SK-N-MC (cell line): ENCODE measurements at regions not wholly inside any gene's neighbourhood (a gene's known extent, or its start where the extent isn't known, plus 50 kb on each side); places are given as distances from the start of the nearest gene placed in this dataset.

ENCODE experiments used
- DNase-seq: peaks from one replicate; pipeline ENCODE4 v3.0.0-alpha.2; 2011; ENCODE audit warnings: low read depth, low spot score
- H3K27ac ChIP-seq: fragments of 200-600 bp; sonication (generic); 2 replicates; pipeline ENCODE4 v1.5.1; 2016; ENCODE audit warnings: mixed run types
- H3K36me3 ChIP-seq: fragments of 200-600 bp; sonication (generic); 2 replicates; pipeline ENCODE4 v1.6.1; 2017; ENCODE audit warnings: antibody characterized with exemption, low read length, mixed read lengths; ENCODE audit not compliant: insufficient read depth
- H3K4me3 ChIP-seq: fragments of 200-600 bp; sonication (generic); 2 replicates; pipeline ENCODE4 v1.5.1; 2016
- H3K9ac ChIP-seq: fragments of 200-600 bp; sonication (generic); 2 replicates; pipeline ENCODE4 v1.8.0; 2017; ENCODE audit warnings: mixed run types, mixed read lengths; ENCODE audit not compliant: insufficient read length
- H3K9me3 ChIP-seq: fragments of 200-600 bp; sonication (generic); 2 replicates; pipeline ENCODE4 v1.6.1; 2017; ENCODE audit warnings: low read depth, mild to moderate bottlenecking, antibody characterized with exemption, low read length, moderate library complexity, mixed read lengths
- EZH2 ChIP-seq: fragments of 200-600 bp; sonication (generic); IDR thresholded peaks from one replicate; pipeline ENCODE4 v1.6.1; 2017; ENCODE audit warnings: antibody characterized with exemption
- FOXP2 ChIP-seq: optimal IDR thresholded peaks from 2 replicates; pipeline ENCODE3; 2011; ENCODE audit warnings: mild to moderate bottlenecking, moderate library complexity; ENCODE audit not compliant: insufficient read depth; ENCODE audit errors: extremely low read length, control extremely low read depth
- POLR2AphosphoS5 ChIP-seq: IDR thresholded peaks from 2 replicates; pipeline ENCODE4 v1.6.1; 2012; ENCODE audit warnings: mild to moderate bottlenecking, low read depth, low read length, borderline replicate concordance

- H3K4me3 ChIP-seq, result no peak overlapping the region
- TF ChIP-seq EZH2 (no peak), FOXP2 (no peak), POLR2AphosphoS5 (no peak)
- no peak for DNase-seq
Measured at GRCh38 chr11:127590314-127590713, 589.7 kb upstream of the KIRREL3 start.

GRCh38 chr11:127588431-127588830 is 587.9 kb upstream of the KIRREL3 start:
- TF ChIP-seq FOXP2, result no peak
- no peak for TF ChIP-seq EZH2
- TF ChIP-seq POLR2AphosphoS5, result no peak
- DNase-seq, result no peak
- no peaks in the 10 kb centered on the region for H3K9me3 ChIP-seq
- no peaks in the 10 kb centered on the region for H3K36me3 ChIP-seq
- H3K9ac ChIP-seq, result no peak overlapping the region
- no peak overlapping the region for H3K27ac ChIP-seq
- H3K4me3 ChIP-seq, result no peak overlapping the region

More at GRCh38 chr11:127590314-127590713, 589.7 kb upstream of the KIRREL3 start:
- Histone ChIP-seq H3K27ac (no peak overlapping the region), H3K9ac (no peak overlapping the region), H3K36me3 (no peaks in the 10 kb centered on the region), H3K9me3 (no peaks in the 10 kb centered on the region)

- H3K36me3 ChIP-seq, result no peaks in the 10 kb centered on the region
- no peak overlapping the region for H3K9ac ChIP-seq
- no peaks in the 10 kb centered on the region for H3K9me3 ChIP-seq
- no peak overlapping the region for H3K27ac ChIP-seq
- TF ChIP-seq FOXP2 (no peak), POLR2AphosphoS5 (no peak), EZH2 (no peak)
- H3K4me3 ChIP-seq, result no peak overlapping the region
- no peak for DNase-seq
Measured at GRCh38 chr11:127587511-127587910, 586.9 kb upstream of the KIRREL3 start.

GRCh38 chr11:127576210-127576609 is 575.6 kb upstream of the KIRREL3 start:
- H3K4me3 ChIP-seq, result no peak overlapping the region
- no peak for TF ChIP-seq EZH2
- no peak for TF ChIP-seq POLR2AphosphoS5
- TF ChIP-seq FOXP2, result no peak
- no peaks in the 10 kb centered on the region for H3K9me3 ChIP-seq
- H3K9ac ChIP-seq, result no peak overlapping the region
- no peak overlapping the region for H3K27ac ChIP-seq
- DNase-seq, result no peak
- H3K36me3 ChIP-seq, result no peaks in the 10 kb centered on the region

- TF ChIP-seq EZH2 (no peak), FOXP2 (no peak)
- no peak overlapping the region for H3K9ac ChIP-seq
- DNase-seq, result no peak
- no peaks in the 10 kb centered on the region for H3K9me3 ChIP-seq
- H3K36me3 ChIP-seq, result no peaks in the 10 kb centered on the region
- H3K4me3 ChIP-seq, result no peak overlapping the region
- no peak overlapping the region for H3K27ac ChIP-seq
Measured at GRCh38 chr11:127574478-127574877, 573.9 kb upstream of the KIRREL3 start.

- Histone ChIP-seq H3K36me3 (no peaks in the 10 kb centered on the region), H3K9me3 (no peaks in the 10 kb centered on the region), H3K27ac (no peak overlapping the region), H3K4me3 (no peak overlapping the region), H3K9ac (no peak overlapping the region)
- TF ChIP-seq FOXP2, result no peak
- no peak for TF ChIP-seq POLR2AphosphoS5
- no peak for TF ChIP-seq EZH2
- no peak for DNase-seq
Measured at GRCh38 chr11:127568891-127569290, 568.3 kb upstream of the KIRREL3 start.

- no peak for DNase-seq
- TF ChIP-seq EZH2 (no peak), FOXP2 (no peak), POLR2AphosphoS5 (no peak)
- no peak overlapping the region for H3K4me3 ChIP-seq
- H3K9me3 ChIP-seq, result no peaks in the 10 kb centered on the region
- H3K27ac ChIP-seq, result no peak overlapping the region
- no peaks in the 10 kb centered on the region for H3K36me3 ChIP-seq
- no peak overlapping the region for H3K9ac ChIP-seq
Measured at GRCh38 chr11:127567237-127567932, 566.8 kb upstream of the KIRREL3 start.

GRCh38 chr11:127564810-127565209 is 564.2 kb upstream of the KIRREL3 start:
- no peak for DNase-seq
- Histone ChIP-seq H3K36me3 (no peaks in the 10 kb centered on the region), H3K9ac (no peak overlapping the region), H3K4me3 (no peak overlapping the region), H3K27ac (no peak overlapping the region), H3K9me3 (no peaks in the 10 kb centered on the region)
- TF ChIP-seq FOXP2 (no peak), EZH2 (no peak), POLR2AphosphoS5 (no peak)

- no peaks in the 10 kb centered on the region for H3K9me3 ChIP-seq
- TF ChIP-seq FOXP2, result no peak
- no peak for TF ChIP-seq EZH2
- no peak for TF ChIP-seq POLR2AphosphoS5
- no peak overlapping the region for H3K27ac ChIP-seq
- H3K36me3 ChIP-seq, result no peaks in the 10 kb centered on the region
- no peak overlapping the region for H3K9ac ChIP-seq
- no peak overlapping the region for H3K4me3 ChIP-seq
- no peak for DNase-seq
Measured at GRCh38 chr11:127559978-127560377, 559.4 kb upstream of the KIRREL3 start.
